ENCODE measurements at regions not wholly inside any gene's neighbourhood (a gene's known extent, or its start where the extent isn't known, plus 50 kb on each side); places are given as distances from the start of the nearest gene placed in this dataset.

DNA sequence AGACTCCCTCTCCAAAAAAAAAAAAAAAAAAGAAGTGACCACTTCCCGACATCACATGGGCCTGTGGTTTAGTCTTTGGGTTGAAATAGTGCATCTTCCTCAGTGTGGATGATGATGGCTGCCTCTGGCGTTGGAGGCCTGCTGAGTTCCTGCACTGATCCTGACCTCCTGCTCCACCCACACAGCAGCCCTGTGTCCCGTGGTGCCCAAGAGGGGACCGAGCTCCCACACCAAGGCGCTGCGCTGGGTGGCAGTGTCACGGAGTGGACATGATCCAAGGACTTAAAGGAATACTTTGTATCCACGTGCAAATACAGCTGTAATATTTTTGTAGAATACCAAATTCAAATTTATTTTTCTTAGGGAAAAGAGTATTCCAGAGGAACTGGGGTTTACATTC, 109.2 kb upstream of the PHACTR3 start:
- Histone ChIP-seq H3K4me1 (ENCODE audit: control insufficient read depth, extremely low read depth, insufficient read depth, low read length) (no peaks in the 10 kb centered on the region), H3K79me2 (ENCODE audit: control insufficient read depth, insufficient read depth, low read length) (no peaks in the 10 kb centered on the region), H3K27me3 (ENCODE audit: control insufficient read depth in 2 of 2, insufficient read depth in 2 of 2, low read length in 2 of 2) (no peaks in the 10 kb centered on the region), H3K4me3 (replicated peaks in 1 of 3; ENCODE audit: insufficient read depth in 1 of 3, low read depth in 1 of 3, low read length in 3 of 3) (no peak overlapping the region), H3K9me3 (replicated peaks; ENCODE audit: control insufficient read depth, insufficient read depth, low read length) (no peaks in the 10 kb centered on the region), H3K27ac (ENCODE audit: insufficient read depth, low read depth, low read length) (no peak overlapping the region), H2AFZ (ENCODE audit: low read depth, low read length) (no peak overlapping the region), H3K4me2 (ENCODE audit: insufficient read depth, low read length) (no peak overlapping the region), H3K9ac (replicated peaks; ENCODE audit: extremely low read depth, insufficient read depth, low read length) (no peak overlapping the region), H3K9me1 (replicated peaks; ENCODE audit: control insufficient read depth, extremely low read depth, insufficient read depth, low read length) (no peaks in the 10 kb centered on the region), H4K20me1 (replicated peaks; ENCODE audit: control insufficient read depth, extremely low read depth, insufficient read depth, low read length) (no peaks in the 10 kb centered on the region), H3K36me3 (ENCODE audit: control insufficient read depth in 2 of 2, extremely low read depth in 1 of 2, insufficient read depth in 2 of 2, low read length in 2 of 2) (no peaks in the 10 kb centered on the region)
- ChIA-PET POLR2A (no interaction called here), CTCF (interaction anchor here (0.9 to 4.0 kb wide), 16 partner anchors 10 to 1303 kb away, joined by 3 to 57 read pairs (median 8); partner anchors contain the start of gene GNAS)
- DNase-seq (ENCODE audit: low read depth, low spot score) (no peak), FAIRE-seq (no peak)
- dilution Hi-C loops (cut with MboI; ENCODE audit: extremely low pct_ligation_motif_present, low sequenced_read_pairs) (no loop called here), intact Hi-C loops (cut with micrococcal nuclease) (loop anchor here (10.0 kb wide), 2 partner anchors 410 to 440 kb away; no protein-coding TSS in a partner anchor)
- BruUV-seq (replicated peaks), result no TSS peak
- TF ChIP-seq, protein P1, sequence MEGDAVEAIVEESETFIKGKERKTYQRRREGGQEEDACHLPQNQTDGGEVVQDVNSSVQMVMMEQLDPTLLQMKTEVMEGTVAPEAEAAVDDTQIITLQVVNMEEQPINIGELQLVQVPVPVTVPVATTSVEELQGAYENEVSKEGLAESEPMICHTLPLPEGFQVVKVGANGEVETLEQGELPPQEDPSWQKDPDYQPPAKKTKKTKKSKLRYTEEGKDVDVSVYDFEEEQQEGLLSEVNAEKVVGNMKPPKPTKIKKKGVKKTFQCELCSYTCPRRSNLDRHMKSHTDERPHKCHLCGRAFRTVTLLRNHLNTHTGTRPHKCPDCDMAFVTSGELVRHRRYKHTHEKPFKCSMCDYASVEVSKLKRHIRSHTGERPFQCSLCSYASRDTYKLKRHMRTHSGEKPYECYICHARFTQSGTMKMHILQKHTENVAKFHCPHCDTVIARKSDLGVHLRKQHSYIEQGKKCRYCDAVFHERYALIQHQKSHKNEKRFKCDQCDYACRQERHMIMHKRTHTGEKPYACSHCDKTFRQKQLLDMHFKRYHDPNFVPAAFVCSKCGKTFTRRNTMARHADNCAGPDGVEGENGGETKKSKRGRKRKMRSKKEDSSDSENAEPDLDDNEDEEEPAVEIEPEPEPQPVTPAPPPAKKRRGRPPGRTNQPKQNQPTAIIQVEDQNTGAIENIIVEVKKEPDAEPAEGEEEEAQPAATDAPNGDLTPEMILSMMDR (IDR thresholded peaks at IDR 0.05; ENCODE audit: extremely low read depth in 1 of 2, insufficient read depth in 1 of 2, low read depth in 1 of 2, low read length in 2 of 2), result no peak
- TF ChIP-seq POLR2AphosphoS5 (IDR thresholded peaks at IDR 0.05; ENCODE audit: insufficient read depth, low read depth, low read length) (no peak), JUN (IDR thresholded peaks at IDR 0.05; ENCODE audit: borderline replicate concordance, insufficient read depth, insufficient read length, low read depth) (no peak), EZH2 (IDR thresholded peaks at IDR 0.05; ENCODE audit: borderline replicate concordance, low read depth, low read length, severe bottlenecking) (no peak), MYC (IDR thresholded peaks at IDR 0.05; ENCODE audit: low read depth, low read length) (no peak), FOS (IDR thresholded peaks at IDR 0.05; ENCODE audit: borderline replicate concordance, insufficient read depth, low read length) (no peak), POLR2A (IDR thresholded peaks at IDR 0.05; ENCODE audit: low read depth, low read length) (no peak), GATA2 (IDR thresholded peaks at IDR 0.05; ENCODE audit: insufficient read depth, insufficient read length, low read depth, low read length) (no peak)
- TF ChIP-seq, protein P2, sequence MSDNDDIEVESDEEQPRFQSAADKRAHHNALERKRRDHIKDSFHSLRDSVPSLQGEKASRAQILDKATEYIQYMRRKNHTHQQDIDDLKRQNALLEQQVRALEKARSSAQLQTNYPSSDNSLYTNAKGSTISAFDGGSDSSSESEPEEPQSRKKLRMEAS (IDR thresholded peaks at IDR 0.05; ENCODE audit: insufficient read depth, insufficient read length), result no peak

Data from endothelial cell of umbilical vein (primary cell).